HFFc6 (cell line): ENCODE measurements at regions not wholly inside any gene's neighbourhood (a gene's known extent, or its start where the extent isn't known, plus 50 kb on each side); places are given as distances from the start of the nearest gene placed in this dataset.
A peak's percentile ranks its signal among the peaks of the same experiment; 100 is the strongest.
"Not testable (repeated sequence)": the region's sequence is repeated elsewhere in the genome, so short reads cannot be mapped to it uniquely, and the experiment has no call there.

Experiments
- DNase-seq: peaks from one replicate; pipeline ENCODE4 v3.0.0-alpha.2; 2018
- H3K27ac Mint-ChIP-seq: 2 replicates; pipeline ENCODE4 v1.8.0; 2020; ENCODE audit warnings: mild to moderate bottlenecking, mixed read lengths
- H3K27me3 Mint-ChIP-seq: 2 replicates; pipeline ENCODE4 v1.8.0; 2021; ENCODE audit warnings: mild to moderate bottlenecking, moderate library complexity, mixed read lengths; ENCODE audit not compliant: insufficient read depth
- H3K36me3 Mint-ChIP-seq: 2 replicates; pipeline ENCODE4 v1.8.0; 2021; ENCODE audit warnings: low read depth, mixed read lengths
- H3K4me1 Mint-ChIP-seq: 2 replicates; pipeline ENCODE4 v1.8.0; 2020; ENCODE audit warnings: low read depth, mixed read lengths
- H3K4me3 Mint-ChIP-seq: 2 replicates; pipeline ENCODE4 v1.8.0; 2020; ENCODE audit warnings: mild to moderate bottlenecking, moderate library complexity, mixed read lengths
- H3K9me3 Mint-ChIP-seq: 2 replicates; pipeline ENCODE4 v1.8.0; 2020; ENCODE audit warnings: mild to moderate bottlenecking, mixed read lengths
- TF ChIP-seq, protein P1 (sequence below): fragments of 200-600 bp; sonication (generic); IDR thresholded peaks from 2 replicates; pipeline ENCODE4 v1.5.0; 2021; ENCODE audit warnings: antibody characterized with exemption, mild to moderate bottlenecking

DNA sequence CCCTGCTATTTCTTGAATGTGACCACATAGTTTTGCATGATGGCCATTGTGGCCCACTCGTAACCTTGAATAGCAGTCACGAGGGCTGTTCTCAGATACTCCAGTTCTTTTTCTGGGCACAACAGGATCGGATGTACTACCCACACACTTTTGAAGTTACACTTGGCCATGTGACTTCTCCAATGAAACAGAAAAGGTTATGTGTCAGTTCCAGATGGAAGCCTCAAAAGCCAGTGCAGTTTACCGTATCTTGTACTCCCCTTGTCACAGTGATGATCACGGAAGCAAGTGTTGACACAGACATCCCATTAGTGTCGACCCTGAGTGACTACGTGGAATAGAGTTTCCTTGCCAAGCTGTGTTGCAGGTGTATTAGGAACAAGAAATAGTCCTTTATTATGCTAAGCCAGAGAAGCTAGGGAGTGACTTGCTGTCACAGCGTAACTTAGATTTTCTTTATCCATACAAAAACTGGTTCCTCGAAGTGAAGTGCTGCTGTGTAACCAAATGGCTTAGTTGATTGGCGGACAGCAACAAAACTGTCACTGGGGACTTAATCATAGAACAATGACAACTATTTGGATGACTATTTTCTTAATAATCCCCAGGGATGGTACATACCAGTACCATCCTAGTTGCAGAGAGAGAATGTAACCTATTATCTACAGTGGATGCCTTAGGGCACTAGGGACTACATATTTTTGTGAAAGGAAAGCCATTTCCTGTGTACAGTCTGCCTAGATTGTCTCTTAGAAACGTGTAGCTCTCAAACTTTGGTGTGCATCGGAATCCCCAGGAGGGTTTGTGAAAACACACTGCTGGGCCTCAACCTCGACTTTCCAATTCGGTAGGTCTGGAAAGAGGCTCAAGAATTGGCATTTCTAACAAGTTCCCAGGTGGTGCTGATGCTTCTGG is 90.1 kb upstream of the DMRT1 start:
- TF ChIP-seq, protein P1, sequence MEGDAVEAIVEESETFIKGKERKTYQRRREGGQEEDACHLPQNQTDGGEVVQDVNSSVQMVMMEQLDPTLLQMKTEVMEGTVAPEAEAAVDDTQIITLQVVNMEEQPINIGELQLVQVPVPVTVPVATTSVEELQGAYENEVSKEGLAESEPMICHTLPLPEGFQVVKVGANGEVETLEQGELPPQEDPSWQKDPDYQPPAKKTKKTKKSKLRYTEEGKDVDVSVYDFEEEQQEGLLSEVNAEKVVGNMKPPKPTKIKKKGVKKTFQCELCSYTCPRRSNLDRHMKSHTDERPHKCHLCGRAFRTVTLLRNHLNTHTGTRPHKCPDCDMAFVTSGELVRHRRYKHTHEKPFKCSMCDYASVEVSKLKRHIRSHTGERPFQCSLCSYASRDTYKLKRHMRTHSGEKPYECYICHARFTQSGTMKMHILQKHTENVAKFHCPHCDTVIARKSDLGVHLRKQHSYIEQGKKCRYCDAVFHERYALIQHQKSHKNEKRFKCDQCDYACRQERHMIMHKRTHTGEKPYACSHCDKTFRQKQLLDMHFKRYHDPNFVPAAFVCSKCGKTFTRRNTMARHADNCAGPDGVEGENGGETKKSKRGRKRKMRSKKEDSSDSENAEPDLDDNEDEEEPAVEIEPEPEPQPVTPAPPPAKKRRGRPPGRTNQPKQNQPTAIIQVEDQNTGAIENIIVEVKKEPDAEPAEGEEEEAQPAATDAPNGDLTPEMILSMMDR: no peak
- H3K27ac Mint-ChIP-seq: peak overlapping the region; percentile 98
- peak overlapping the region; percentile 77 for H3K4me3 Mint-ChIP-seq
- DNase-seq: peak; percentile 71
- H3K4me1 Mint-ChIP-seq: peaks cover 78% of the 10 kb centered on the region
- no peaks in the 10 kb centered on the region; the same call in none of the 2 replicates for H3K27me3 Mint-ChIP-seq
- no peaks in the 10 kb centered on the region for H3K9me3 Mint-ChIP-seq
- peaks cover 42% of the 10 kb centered on the region for H3K36me3 Mint-ChIP-seq

DNA sequence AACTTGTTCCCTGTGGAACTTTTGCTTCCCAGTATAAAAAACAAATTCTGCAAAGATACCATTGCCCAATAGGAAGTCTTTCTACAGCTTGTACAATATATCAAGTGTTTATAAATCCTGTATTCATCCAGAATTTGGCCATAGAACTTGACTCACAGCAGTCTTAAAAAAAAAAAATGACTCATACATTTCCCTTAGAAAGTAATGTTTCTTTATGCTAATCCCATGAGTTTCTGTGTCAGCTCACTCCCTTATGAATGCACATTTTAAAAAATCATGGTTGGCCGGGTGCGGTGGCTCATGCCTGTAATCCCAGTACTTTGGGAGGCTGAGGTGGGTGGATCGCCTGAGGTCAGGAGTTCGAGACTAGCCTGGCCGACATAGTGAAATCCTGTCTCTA is 89.3 kb upstream of the DMRT1 start:
- DNase-seq: peak; percentile 94
- TF ChIP-seq, protein P1: no peak
- H3K27ac Mint-ChIP-seq: peak overlapping the region; percentile 98
- H3K36me3 Mint-ChIP-seq: peaks cover 38% of the 10 kb centered on the region
- no peaks in the 10 kb centered on the region for H3K9me3 Mint-ChIP-seq
- peak overlapping the region; percentile 77 for H3K4me3 Mint-ChIP-seq
- peaks cover 75% of the 10 kb centered on the region for H3K4me1 Mint-ChIP-seq
- no peaks in the 10 kb centered on the region; the same call in none of the 2 replicates for H3K27me3 Mint-ChIP-seq

DNA sequence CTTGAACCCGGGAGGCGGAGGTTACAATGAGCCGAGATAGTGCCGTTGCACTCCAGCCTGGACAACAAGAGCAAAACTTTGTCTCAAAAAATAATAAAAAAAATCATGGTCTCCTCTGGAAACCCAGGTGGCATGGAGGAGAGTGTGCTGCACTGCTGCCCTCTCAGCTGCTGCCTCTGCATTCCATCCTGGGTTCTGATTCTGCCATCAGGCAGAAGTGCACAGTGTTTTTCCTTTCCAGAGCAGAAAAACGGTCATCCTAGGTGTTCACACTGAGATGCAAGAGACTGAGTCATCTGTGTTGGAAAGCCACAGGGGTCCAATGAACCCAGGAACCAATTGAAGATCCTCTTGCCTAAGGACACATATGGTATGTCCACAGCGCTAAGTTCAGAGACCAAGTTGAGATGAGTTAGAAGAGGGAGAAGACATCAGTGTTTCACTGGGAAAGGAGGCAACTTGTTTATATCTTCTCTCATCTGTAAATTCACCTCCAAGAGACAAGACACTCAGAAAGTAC is 88.8 kb upstream of the DMRT1 start:
- Mint-ChIP-seq H3K4me3 (no peak overlapping the region; the same call in 1 of the 2 replicates), H3K27me3 (no peaks in the 10 kb centered on the region; the same call in none of the 2 replicates), H3K36me3 (peaks cover 33% of the 10 kb centered on the region), H3K9me3 (no peaks in the 10 kb centered on the region), H3K27ac (peak overlapping the region; percentile 98), H3K4me1 (peaks cover 76% of the 10 kb centered on the region)
- peak; percentile 22 for DNase-seq
- TF ChIP-seq, protein P1: no peak

DNA sequence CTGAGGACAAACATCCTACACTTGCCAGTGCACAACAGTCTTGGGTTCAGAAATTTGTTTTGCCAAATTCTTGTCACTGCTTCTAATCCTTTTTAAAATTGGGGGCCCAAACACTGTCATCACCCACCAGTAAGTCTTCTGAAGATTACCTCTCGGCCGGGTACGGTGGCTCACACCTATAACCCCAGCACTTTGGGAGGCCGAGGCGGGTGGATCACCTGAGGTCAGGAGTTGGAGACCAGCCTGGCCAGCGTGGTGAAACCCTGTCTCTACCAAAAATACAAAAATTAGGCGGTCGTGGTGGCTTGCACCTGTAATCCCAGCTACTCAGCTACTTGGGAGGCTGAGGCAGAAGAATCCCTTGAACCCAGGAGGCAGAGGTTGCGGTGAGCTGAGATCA is 87.8 kb upstream of the DMRT1 start:
- H3K4me3 Mint-ChIP-seq, H3K9me3 Mint-ChIP-seq: not testable (repeated sequence)

DNA sequence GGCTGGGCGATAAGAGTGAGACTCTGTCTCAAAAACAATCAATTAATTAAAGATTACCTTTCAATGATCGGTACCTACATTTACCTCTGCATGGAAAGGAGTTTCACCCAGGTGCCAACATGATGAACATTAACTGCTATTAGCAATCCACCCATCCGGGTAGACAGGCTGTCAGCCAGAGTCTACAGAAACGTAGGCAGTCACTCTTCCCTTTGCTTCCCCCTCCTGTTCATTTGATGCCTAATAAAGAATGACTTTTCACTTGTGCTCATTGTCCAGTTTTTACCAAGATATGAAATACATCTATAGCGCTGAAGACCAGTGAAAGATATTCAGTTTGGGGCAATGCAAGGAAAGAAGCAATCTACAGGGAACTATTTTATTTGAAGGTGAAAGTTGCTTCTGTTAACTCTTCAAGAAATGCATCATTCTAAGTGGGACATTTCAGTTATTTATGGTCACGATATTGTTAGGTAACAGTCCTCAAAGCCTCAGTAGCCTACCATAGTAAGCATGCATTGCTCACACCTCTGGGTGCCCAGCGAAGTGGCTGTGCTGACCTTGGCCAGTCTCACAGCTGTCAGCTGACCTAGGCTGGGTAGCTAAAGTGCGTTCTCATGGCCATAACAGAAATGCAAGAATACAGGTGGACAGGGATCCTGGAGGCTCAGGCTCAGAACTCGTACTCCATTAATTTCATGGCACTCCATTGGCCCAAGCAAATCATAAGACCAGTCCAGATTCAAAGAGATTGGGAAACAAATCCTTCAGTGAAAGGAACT is 87.2 kb upstream of the DMRT1 start:
- Mint-ChIP-seq H3K27me3 (no peaks in the 10 kb centered on the region; the same call in none of the 2 replicates), H3K4me1 (peaks cover 68% of the 10 kb centered on the region), H3K36me3 (peaks cover 21% of the 10 kb centered on the region; the same call in 1 of the 2 replicates), H3K27ac (no peak overlapping the region), H3K4me3 (no peak overlapping the region), H3K9me3 (no peaks in the 10 kb centered on the region)
- TF ChIP-seq, protein P1: no peak
- DNase-seq: no peak

More for the DNA sequence above, 87.8 kb upstream of the DMRT1 start:
- H3K36me3 Mint-ChIP-seq: peaks cover 23% of the 10 kb centered on the region; the same call in 1 of the 2 replicates
- not testable (repeated sequence) for H3K27me3 Mint-ChIP-seq, H3K27ac Mint-ChIP-seq, DNase-seq
- peaks cover 72% of the 10 kb centered on the region for H3K4me1 Mint-ChIP-seq
